GM20000 (cell line): ENCODE measurements at regions not wholly inside any gene's neighbourhood (a gene's known extent, or its start where the extent isn't known, plus 50 kb on each side); places are given as distances from the start of the nearest gene placed in this dataset.

Experiments
- DNase-seq: peaks from one replicate; pipeline ENCODE4 v3.0.0; 2012; ENCODE audit warnings: low spot score
- TF ChIP-seq, protein P1 (sequence below): IDR thresholded peaks from 2 replicates; pipeline ENCODE4 v1.5.1; 2012; ENCODE audit warnings: mild to moderate bottlenecking, control low read depth; ENCODE audit errors: extremely low read depth, missing control alignments

DNA sequence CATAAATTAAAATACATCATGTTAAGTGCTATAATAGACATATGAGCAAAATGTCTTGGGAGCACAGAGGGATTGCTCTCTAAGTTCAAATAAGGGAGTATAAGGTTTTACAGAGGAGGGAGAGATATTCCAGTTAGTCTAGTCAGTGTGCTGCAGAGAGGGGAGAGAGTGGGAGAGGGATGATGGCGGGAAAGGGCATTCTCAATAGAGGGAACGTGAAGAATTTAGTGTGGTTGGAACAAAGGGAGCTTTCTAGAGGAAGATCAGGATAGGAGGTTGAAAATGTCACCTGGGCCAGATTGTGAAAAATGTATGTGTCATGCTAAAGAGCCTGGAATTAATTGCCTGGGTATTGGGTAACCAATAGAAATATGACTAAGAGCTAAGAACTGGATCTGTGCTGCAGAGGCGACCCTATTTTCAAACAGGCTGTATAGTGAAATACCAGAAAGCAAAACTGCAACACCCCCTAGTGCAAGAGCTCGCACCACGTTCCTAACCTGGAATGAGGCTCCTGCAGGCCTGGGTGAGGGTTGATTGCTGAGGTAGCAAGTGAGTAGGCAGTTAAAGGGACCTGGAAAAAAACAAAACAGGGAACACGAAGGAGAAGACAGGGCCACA, 791.8 kb upstream of the C9orf72 start:
- no peak for DNase-seq
- TF ChIP-seq, protein P1, sequence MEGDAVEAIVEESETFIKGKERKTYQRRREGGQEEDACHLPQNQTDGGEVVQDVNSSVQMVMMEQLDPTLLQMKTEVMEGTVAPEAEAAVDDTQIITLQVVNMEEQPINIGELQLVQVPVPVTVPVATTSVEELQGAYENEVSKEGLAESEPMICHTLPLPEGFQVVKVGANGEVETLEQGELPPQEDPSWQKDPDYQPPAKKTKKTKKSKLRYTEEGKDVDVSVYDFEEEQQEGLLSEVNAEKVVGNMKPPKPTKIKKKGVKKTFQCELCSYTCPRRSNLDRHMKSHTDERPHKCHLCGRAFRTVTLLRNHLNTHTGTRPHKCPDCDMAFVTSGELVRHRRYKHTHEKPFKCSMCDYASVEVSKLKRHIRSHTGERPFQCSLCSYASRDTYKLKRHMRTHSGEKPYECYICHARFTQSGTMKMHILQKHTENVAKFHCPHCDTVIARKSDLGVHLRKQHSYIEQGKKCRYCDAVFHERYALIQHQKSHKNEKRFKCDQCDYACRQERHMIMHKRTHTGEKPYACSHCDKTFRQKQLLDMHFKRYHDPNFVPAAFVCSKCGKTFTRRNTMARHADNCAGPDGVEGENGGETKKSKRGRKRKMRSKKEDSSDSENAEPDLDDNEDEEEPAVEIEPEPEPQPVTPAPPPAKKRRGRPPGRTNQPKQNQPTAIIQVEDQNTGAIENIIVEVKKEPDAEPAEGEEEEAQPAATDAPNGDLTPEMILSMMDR: no peak

DNA sequence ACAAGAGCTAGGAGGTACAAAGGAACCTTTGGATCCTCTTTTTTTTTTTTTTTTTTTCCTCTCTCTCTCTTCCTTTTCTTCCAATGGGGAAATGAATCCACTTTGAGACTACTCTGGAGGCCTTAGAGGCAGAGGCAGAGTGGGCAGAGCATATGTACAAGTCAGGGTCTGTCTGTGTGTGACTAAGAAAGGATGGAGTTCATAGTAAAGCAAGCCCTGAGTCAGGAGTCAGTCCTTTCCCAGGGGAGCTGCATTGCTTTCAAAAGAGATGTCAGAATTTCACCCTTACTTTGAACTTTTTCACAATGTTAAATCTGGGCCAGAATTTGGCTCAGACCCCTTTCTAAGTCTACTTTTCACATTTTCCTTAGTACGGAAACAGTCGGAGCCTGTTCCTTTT, 792.4 kb upstream of the C9orf72 start:
- TF ChIP-seq, protein P1: no peak
- no peak for DNase-seq

DNA sequence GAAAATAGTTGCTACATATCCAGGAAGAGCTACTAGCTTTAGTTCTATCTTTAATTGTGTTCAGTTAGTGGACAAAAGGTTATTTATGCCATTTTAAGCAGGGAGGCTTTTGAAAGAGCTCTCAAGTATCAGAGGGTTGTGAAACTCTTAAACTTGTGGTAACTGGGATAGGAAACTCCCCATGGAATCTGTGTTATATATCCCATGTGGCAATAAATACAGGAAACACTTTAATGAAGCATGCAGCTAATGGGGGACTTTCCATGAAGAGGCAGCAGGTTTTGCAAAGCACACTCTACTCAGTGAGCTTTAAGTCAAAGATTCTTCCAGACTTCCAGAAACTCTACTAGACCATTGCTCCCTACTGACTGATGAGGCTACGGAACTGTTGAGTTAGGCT, 805.0 kb upstream of the C9orf72 start:
- DNase-seq: no peak
- TF ChIP-seq, protein P1: no peak

DNA sequence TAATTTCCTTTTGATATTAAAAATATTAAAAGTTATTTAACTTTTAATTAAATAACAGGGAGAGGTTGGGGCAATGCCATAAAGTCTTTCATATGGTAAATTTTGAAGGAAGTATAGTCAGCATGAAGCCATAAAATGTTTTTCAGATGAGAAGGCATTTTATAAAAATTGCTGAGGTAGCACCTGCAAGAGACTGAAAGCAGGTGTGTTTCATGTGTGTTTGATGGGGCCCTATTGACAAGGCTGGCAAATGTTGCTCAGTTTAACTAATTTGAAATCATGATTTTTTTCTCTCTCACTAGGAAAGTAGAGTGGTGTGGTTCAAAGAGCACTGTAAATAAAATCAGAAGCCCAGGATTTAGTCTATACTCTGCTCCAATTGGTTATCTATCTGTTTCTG, 805.8 kb upstream of the C9orf72 start:
- no peak for DNase-seq
- TF ChIP-seq, protein P1: no peak

DNA sequence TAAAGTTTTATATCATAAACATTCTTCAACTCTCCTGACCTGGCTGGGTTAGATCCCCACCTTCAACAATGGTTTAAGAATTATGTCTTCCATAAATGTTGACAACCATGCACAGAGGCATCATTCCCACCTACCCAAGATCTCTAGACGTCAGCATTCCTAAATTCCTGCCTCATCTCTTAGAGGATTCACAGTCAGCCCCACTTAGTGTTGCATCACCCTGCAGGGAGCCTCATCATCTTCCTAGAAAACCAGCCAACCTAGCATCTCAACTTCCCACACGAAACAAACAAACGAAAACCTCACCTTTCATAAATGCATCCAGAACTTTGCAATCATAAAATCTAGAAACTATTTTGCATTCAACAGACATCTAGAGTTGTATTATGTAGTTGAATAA, 816.1 kb upstream of the C9orf72 start:
- DNase-seq: no peak
- TF ChIP-seq, protein P1: no peak

DNA sequence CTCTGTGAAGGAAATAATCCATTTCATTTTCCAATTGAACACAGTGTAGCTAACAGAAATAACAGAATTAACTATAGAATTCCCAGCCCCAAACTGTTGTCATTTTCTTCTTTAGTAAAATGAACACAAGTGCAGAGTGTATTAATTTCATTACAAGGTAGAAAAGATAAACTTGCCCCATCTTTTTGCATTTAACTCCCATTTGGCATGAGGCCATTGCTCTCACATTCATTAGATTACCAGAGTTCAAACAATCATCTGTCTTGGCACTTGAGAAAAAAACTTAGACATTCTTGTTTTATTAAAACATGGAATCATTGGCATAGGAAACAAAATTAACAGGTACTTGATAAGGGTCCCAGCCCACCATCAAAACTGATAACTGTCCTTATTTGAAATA, 821.5 kb upstream of the C9orf72 start:
- TF ChIP-seq, protein P1: no peak
- DNase-seq: no peak

DNA sequence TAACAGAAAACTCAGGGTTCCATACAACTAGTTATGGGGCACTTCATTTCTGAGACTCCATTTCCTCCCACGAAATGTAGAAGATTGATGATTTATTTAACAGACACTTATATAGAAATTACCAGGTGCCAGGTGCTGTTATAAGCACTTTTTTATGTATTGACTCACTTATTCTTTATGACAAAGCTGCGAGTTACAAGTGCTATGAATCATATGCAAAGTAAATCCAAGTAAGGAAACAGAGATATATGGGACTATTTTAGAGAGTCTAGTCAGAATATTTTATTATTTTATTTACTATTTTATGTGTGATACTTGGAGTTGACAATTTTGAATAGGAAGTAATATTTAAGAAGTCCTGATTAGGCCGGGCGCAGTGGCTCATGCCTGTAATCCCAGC, 822.8 kb upstream of the C9orf72 start:
- TF ChIP-seq, protein P1: no peak
- no peak for DNase-seq
